ENCODE measurements at regions not wholly inside any gene's neighbourhood (a gene's known extent, or its start where the extent isn't known, plus 50 kb on each side); places are given as distances from the start of the nearest gene placed in this dataset.

GRCh38 chrX:45668686-45669443 is 468.2 kb upstream of the DIPK2B start:
- Histone ChIP-seq H2AFZ (ENCODE audit: low read length) (no peak overlapping the region), H4K91ac (ENCODE audit: insufficient read length, low read depth, low read length) (no peak overlapping the region), H4K5ac (ENCODE audit: insufficient read length, low read depth, low read length) (no peak overlapping the region), H2BK12ac (ENCODE audit: insufficient read length, low read depth, low read length) (no peak overlapping the region), H3K56ac (ENCODE audit: insufficient read length, low read depth, low read length) (no peak overlapping the region), H3K18ac (ENCODE audit: insufficient read length, low read depth, low read length) (no peak overlapping the region), H3K4me2 (ENCODE audit: insufficient read depth, insufficient read length, low read length) (no peak overlapping the region), H3K27ac (ENCODE audit: insufficient read length, low read depth, low read length) (no peak overlapping the region), H3K4ac (ENCODE audit: low read depth, low read length) (no peak overlapping the region), H3K23me2 (ENCODE audit: insufficient read length, low read depth, low read length, poor library complexity, severe bottlenecking) (no peaks in the 10 kb centered on the region), H3K4me1 (ENCODE audit: insufficient read depth, low read length) (no peaks in the 10 kb centered on the region), H2BK15ac (ENCODE audit: low read depth, low read length) (no peak overlapping the region), H3K27me3 (ENCODE audit: insufficient read depth, low read length) (no peaks in the 10 kb centered on the region; the same call in 1 of the 2 replicates), H3K9ac (ENCODE audit: extremely low read depth, insufficient read length, low read length) (no peak overlapping the region), H3K14ac (ENCODE audit: insufficient read depth, low read length) (no peak overlapping the region), H3K23ac (ENCODE audit: insufficient read length, low read depth, low read length) (no peak overlapping the region), H3K79me2 (ENCODE audit: insufficient read depth, low read length) (peaks cover 2% of the 10 kb centered on the region; the same call in 1 of the 2 replicates), H3K9me3 (ENCODE audit: control insufficient read depth, low read depth, low read length) (no peaks in the 10 kb centered on the region), H2BK20ac (ENCODE audit: low read depth, low read length, poor library complexity, severe bottlenecking) (no peak overlapping the region), H2BK5ac (ENCODE audit: insufficient read length, low read length) (no peak overlapping the region), H2AK5ac (ENCODE audit: insufficient read length, low read length) (no peak overlapping the region), H4K20me1 (ENCODE audit: control insufficient read depth, insufficient read depth, insufficient read length) (no peaks in the 10 kb centered on the region), H2BK120ac (ENCODE audit: low read depth, low read length, poor library complexity, severe bottlenecking) (no peak overlapping the region), H3K79me1 (ENCODE audit: insufficient read depth, low read depth, low read length, poor library complexity, severe bottlenecking) (no peaks in the 10 kb centered on the region), H3T11ph (ENCODE audit: low read length) (no peak overlapping the region), H4K8ac (replicated peaks; ENCODE audit: insufficient read length, low read depth, low read length) (no peak overlapping the region)
- Mint-ChIP-seq H3K9me3 (peaks cover 46 to 58% of the 10 kb centered on the region in 2 experiments), H3K36me3 (ENCODE audit: insufficient read depth in 1 of 3, low read depth in 3 of 3) (peaks cover 0 to 2% (median 1%) of the 10 kb centered on the region in 3 experiments; a peak in 3 of 7 replicates), H3K4me3 (no peak overlapping the region), H3K4me1 (peaks cover 0 to 3% of the 10 kb centered on the region in 2 experiments; a peak in 2 of 4 replicates), H3K27ac (no peak overlapping the region), H3K27me3 (ENCODE audit: low read depth) (no peaks in the 10 kb centered on the region)
- DNase-seq, result no peak
- no CpG with 5 or more reads among the region's 6 CpGs for WGBS (ENCODE audit: extremely low coverage, insufficient read length, low lambda C conversion rate)
- TF ChIP-seq, protein P1, sequence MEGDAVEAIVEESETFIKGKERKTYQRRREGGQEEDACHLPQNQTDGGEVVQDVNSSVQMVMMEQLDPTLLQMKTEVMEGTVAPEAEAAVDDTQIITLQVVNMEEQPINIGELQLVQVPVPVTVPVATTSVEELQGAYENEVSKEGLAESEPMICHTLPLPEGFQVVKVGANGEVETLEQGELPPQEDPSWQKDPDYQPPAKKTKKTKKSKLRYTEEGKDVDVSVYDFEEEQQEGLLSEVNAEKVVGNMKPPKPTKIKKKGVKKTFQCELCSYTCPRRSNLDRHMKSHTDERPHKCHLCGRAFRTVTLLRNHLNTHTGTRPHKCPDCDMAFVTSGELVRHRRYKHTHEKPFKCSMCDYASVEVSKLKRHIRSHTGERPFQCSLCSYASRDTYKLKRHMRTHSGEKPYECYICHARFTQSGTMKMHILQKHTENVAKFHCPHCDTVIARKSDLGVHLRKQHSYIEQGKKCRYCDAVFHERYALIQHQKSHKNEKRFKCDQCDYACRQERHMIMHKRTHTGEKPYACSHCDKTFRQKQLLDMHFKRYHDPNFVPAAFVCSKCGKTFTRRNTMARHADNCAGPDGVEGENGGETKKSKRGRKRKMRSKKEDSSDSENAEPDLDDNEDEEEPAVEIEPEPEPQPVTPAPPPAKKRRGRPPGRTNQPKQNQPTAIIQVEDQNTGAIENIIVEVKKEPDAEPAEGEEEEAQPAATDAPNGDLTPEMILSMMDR (conservative IDR thresholded peaks at IDR 0.05), result no peak
